Lung microvascular endothelial cell (primary cell): ENCODE measurements at regions not wholly inside any gene's neighbourhood (a gene's known extent, or its start where the extent isn't known, plus 50 kb on each side); places are given as distances from the start of the nearest gene placed in this dataset.
"Not testable (repeated sequence)": the region's sequence is repeated elsewhere in the genome, so short reads cannot be mapped to it uniquely, and the experiment has no call there.

Experiments used
- DNase-seq, 2 donors: peaks; one replicate each; pipeline versions ENCODE4 v3.0.0 to v3.0.0-alpha.2; 2010; ENCODE audit warnings: low read depth in 2 of 2

DNA sequence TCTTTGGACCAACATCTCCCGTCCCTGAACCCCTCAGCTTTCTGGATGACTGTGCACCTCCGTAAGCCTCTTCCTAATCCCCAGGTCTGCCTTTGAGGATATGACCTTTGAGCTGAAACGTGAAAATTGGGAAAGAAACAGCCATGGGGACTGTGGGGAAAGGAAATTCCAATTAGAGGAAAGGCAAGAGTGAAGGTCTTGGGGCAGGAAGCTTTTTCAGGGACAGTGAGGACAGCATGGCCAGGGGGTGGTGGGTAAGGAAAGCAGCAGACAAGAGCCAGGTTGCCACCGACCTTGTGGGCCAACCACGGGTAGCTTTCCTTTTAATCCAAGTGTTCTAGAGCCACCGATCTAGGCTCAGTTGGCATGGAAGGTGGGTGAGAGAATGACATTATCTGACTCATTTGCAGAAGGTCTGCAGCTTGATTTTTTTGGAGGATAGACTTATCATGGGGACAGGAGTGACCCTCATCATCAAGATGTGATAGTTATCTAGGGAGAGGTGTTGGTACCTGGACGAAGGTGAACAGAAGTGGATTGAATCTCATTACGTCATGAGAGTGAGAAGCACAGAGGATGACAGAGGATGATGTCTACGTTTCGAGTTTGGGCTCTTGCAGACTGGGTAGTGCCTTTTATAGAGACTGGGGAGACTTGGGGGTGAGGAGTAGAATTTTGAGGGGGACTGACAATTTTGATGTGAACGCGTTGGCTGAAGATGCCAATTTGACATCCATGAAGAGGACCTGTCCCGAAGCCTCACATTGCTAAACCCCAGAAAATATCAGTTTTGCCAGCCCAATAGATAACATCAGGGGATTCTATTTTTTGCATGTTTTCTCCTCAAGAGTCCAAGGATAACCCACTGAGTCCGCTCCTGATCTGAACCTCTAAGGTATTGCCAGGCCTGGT, 136.7 kb upstream of the PEG3 start:
- DNase-seq = no peak

DNA sequence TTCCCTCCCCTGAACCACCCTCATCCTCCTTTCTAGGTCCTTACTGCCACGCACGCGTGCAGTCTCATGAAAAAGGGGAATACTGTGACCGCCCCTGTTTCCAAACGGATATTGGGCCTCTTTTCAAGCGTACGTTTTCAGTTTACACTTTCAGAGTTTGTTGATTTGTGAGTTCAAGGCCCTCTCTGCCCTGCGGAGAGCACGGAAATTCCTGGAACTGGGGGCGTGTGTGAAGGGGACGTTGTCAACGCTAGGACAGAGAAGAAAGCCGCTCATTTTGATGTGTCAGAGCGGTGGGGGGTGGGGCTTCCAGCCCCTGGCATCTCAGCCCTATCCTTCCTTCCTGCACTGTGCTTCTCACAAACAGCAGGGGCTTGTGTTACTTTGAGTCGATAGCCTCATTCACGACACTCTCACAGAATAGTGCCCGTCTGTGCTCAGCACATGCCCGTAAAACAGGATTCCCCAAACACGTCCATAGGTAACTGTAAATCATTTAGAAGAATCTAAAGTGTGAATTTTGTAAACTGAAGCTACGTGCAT, 137.6 kb upstream of the PEG3 start:
- no peak for DNase-seq

DNA sequence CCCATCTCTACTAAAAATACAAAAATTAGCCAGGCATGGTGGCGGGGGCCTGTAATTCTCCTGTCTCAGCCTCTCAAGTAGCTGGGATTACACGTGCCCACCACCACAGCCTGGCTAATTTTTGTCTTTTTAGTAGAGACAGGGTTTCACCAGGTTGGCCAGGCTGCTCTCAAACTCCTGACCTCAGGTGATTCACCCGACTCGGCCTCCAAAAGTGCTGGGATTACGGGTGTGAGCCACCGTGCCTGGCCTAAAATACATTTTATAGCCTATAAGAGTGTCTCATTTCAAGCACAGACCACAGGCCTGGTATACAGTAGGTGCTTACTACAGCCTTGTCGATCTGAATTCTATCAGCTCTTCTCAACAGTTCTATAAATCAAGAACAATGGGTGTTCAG, 139.5 kb upstream of the USP29 start:
- DNase-seq = not testable (repeated sequence)

DNA sequence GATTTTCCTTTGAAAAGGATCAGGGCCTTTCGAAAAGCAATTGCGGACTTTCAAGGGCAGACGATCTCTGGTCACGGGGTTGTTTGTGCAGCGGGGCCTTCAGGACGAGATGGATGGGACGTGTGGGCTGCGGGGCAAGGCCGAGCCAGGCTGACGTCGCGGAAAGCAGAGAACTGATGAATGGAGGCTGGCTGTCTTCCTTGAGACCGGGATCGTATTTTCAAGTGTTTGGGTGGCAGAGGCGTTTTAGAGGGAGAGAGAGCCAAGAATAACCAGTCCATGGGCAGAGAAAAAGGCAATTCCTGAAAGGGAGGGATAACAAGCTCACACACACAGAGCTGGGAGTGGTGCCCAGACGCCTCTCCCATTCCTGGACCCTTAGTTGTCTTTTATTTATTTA, 138.9 kb upstream of the USP29 start:
- DNase-seq = no peak

DNA sequence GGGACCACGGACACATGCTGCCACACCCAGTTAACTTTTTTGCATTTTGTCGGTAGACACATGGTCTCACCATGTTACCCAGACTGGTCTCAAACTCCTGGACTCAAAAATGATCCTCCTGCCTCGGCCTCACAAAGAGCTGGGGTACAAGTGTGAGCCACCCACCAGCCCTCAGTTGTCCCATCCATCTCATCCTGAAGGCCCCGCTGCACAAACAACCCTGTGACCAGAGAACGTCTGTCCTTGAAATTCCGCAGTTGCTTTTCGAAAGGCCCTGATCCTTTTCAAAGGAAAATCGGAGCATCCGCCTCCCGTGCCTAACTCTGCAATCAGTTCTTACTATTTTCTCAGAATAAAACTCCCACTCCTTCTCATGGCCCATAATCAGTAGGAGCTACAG, 138.3 kb upstream of the USP29 start:
- DNase-seq = not testable (repeated sequence)

DNA sequence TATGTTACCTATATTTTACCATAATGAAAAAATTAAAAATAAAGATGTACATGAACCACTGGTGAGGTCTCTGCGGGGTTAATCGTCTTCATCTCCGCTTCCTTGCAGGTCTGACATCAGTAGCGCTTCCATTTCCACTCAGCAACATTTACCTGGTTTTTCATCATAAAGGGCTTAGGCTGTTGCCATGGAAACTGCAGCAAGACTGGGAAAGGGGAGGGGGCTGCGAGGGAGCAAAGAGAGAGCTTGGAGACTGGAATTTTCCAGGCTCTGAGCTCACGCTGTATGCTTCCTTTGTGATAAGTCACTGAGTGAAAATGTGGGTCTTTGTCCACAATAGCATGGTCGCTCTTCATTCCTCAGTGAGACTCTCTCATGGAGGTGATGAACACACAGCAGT, 136.6 kb upstream of the USP29 start:
- no peak for DNase-seq

DNA sequence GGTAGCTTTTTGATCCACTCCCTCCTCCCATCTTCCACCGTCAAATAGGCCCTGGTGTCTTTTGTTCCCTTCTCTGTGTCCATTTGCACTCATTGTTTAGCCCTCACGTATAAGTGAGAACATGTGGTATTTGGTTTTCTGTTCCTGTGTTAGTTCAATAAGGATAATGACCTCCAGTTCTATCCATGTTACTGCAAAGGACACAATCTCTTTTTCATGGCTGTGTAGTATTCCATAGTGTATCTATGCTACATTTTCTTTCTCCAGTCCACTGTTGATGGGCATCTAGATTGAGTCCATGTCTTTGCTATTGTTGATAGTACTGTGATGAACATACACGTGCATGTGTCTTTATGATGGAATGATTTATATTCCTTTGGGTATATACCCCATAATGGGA, 136.0 kb upstream of the USP29 start:
- DNase-seq = no peak

DNA sequence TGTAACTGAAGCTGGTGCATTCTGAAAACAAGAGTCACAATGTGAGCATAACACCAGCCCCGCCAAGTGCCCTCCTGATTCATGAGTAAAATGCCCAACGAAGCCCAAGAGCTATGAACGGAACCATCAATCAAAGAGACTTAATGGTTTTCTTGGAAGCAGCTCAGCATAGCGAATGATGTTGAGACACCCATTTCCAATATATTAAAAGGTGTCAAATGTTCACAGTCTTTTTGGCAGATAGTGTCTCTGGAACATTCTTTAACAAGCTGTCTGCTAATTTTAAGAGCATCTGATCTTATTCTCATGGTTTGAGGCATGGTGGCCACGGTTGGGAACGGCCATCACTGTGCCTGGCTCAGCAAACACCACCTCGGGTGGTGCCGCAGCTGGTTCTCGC, 133.4 kb upstream of the USP29 start:
- DNase-seq = no peak

DNA sequence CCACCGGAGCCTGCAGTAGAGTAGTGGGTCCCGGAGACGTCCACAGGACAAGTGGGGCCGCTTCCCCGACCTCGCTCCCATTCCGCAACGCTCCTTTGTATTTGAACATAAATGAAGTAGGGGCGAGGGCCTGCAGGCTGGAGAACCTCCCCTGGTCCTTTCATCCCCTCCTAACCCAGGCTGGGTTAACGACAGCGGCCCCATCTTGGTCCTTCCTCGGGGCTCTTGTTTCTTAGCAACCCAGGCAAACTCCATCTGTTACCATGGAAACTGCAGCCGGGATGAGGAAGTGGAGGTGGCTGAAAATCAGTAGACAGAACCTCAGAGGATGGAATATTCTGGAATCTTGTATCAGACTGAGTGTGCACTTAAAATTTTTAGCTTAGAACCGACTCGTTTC, 132.6 kb upstream of the USP29 start:
- DNase-seq = no peak

DNA sequence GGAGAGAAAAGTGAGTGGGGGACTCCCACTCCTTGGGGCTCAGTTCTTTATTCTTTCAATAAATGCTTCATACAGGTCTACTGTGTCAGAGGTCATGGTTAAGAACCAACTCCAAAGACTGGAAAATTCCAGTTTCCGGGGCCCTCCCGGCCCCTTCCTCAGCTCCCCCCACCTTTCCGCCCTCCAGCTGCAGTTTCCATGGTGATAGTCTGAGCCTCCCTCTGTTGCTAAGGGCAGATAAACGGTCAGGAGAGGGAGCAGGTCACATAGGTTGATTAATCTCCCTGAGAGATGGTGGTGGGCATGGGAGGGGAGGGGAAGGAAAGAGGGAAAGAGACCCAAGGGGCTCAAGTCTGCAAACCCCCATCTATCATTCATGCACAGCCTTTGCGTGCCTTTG, 131.5 kb upstream of the USP29 start:
- DNase-seq = no peak

DNA sequence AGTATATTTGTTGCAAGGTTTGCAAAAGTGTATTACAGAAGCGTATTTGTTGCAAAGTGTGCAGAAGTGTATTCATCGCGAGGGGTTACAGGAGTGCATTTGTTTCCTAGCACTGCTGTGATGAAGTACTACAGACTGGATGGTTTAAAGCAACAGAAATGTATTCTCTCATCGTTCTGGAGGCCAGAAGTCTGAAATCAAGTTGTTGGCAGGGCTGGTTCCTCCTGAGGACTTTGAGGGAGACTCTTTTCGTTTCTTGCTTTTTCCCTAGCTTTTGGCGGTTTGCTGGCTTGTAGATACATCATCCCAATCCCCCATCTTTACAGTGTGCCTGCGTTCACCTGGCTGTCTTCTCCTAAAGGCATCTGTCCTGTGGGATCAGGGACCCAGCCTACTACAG, 127.9 kb upstream of the USP29 start:
- no peak for DNase-seq

DNA sequence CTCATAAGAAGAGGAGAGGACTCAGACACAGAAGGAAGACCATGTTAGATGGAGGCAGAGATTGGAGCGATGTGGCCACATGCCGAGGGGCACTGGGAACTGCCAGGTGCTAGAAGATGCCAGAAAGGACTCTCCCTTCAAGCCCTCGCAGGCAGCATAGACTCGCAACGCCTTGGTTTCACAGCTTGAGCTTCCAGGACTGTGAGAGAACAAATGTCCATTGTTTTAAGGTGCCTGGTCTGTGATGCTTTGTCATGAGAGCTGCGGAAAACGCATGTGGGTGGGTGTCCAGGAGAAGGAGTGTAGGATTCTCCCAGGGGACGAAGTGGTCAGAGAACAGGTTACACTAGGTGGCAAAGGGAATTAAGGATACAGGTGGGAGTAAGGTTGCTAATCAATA, 125.9 kb upstream of the USP29 start:
- no peak for DNase-seq

DNA sequence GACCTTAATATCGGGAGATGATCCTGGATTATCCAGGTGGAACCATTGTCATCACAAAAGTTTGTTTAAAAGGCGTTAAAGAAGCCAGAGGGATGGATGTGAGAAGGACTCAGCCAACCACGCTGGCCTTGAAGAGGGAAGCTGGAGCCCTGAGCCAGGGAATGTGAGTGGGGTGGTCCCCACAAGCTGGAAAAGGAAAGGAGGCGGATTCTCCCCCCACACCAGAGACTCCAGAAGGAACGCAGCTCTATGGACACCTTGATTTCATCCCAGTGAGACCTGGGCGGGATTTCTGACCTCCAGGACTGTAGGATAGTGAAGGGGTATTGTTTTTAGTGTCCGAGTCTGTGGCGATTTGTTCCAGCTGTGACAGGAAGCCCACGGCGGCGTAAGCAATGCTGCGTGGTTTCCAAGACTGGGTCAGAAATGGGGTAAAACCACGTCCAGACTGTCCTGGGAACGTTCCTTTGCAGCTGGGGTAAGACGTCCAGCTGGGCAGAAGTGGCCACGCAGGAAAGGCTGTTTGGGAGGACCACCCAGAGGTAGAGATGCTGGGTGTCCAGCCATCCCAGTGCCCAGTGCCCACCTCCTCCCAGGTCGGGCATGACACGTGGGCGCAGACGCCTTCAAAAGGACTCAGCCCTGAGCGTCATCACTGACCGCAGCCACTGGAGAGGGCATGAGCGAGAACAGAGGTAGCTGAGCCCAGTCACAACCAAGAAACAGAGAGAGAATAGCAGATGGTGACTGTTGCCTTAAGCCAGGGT, 125.4 kb upstream of the USP29 start:
- DNase-seq = no peak

DNA sequence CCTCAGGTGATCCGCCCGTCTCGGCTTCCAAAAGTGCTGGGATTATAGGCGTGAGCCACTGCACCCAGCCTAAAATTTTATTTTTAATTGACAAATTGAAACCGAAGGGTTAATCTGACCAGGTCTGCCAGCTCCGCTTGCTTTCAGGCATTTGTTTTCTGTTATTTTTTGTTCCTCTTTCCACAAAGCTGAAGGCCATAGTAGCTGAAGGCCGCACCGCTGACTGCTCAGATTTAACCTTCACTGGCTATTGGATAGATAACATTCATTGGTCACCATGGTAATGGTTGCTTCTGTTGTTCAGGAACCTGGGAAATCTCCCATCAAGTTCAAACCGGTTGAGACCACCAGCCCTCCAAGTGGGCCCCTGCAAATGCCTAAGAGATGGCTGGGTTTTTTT, 124.5 kb upstream of the USP29 start:
- no peak for DNase-seq

DNA sequence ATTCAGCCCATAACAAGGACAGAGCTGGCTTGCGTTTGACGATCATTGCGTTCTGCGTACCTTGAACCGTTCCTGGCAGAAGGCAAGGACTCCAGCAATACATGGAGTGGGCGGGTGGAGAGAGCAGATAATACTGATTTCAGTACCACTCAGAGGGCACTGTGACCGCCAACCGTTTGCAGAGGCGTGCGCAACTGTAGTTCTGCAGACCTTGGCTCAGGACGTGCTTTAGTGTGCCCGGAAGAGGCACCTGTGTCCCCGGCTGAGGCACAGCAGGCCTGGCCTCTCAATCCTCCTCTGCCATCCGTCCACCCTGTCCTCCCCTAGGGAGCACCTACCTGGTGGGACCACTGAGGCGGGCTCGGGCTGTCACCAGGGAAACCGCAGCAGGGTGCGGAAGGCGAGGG, 117.6 kb upstream of the USP29 start:
- no peak for DNase-seq

DNA sequence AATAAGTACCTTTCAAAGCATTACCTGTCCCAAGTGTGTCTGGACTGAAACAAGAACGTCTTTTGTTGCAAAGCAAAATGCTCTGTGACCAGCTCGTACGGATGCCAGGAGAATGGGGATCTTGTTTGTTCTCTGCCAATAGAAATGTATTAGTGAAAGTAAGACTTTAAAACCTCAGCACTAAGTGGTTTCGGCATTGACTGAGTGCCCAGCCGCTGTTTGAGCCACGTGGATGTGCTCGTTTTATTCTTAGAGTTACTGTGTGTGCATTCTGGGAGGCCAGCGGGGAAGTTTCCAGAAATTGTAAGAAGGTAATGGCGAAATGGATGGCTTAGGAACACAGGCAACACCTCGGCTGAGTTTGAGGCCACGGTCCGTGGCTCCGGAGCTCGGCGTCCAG, 117.1 kb upstream of the USP29 start:
- no peak for DNase-seq

DNA sequence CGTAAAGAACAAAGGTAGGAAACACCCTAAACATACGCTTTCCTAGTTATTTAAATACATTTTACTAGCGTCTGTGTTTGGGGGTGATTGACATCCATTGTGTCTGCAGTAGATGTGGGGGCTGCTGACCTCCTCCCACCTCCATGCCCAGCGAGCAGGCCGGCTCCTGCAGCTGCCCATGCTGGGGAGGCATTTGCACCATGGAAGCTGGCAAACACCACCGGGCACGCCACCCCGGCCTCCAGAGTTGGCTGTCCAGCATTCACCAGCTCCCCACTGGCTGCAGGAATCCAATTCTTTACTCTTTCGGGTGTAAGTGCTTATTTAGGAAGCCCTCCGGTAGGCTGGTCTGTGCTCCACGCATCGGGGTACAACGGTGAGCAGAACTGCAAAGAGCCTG, 115.4 kb upstream of the USP29 start:
- no peak for DNase-seq

DNA sequence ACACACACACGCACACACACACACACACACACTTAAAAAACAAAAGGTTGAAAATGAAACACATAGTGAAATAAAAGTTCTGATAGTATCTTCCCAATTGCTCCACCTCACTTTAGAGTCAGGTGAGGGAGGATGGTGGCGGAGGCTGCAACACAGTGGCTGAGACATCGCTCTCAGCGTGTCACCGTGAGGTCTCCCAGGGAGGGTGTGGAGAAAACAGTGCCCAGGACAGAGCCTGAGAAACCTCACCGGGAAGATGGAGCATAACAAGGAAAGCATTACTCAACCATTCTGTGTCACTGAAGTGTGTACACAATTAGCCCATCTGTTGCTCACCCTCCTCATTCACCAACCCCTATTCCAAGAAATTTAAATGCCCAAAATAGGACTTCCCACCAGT, 111.4 kb upstream of the USP29 start:
- DNase-seq = no peak

DNA sequence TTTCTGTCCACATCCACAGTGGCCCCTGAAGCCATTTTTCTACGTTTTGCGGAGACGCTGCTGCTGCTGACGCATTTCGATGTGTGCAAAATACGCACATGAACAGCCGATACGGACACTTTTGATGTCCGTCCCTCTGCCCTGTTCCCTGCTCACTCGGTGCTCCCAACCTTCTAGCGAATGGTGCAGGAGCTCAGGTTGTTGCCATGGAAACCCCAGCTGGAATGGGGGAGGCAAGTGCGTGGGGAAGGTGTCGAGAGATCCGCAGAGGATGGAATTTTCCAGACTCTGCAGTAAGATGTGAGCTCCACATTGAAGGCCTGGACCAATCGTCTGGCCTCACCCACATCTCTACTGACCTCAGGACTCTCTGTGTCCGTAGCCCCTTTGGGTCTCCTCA, 109.2 kb upstream of the USP29 start:
- no peak for DNase-seq

DNA sequence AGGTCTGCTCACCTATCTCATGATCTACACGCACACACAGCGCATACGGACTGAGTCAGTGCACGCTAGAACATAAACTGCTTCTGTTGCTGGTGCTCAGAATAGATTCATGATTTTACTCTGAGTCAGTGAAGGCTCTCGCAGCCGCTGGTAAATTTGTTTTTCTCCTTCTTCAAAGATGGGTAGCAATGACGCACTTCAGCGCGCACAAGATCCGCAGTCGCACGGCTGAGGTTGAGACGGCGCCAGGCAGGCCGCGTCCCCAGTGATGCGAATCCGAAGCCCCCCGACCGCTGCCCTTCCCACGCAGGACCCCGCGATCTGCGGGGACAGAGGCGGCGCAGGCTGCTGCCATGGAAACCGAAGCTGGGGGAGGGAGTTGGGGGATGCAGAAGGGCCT, 103.7 kb upstream of the USP29 start:
- no peak for DNase-seq

DNA sequence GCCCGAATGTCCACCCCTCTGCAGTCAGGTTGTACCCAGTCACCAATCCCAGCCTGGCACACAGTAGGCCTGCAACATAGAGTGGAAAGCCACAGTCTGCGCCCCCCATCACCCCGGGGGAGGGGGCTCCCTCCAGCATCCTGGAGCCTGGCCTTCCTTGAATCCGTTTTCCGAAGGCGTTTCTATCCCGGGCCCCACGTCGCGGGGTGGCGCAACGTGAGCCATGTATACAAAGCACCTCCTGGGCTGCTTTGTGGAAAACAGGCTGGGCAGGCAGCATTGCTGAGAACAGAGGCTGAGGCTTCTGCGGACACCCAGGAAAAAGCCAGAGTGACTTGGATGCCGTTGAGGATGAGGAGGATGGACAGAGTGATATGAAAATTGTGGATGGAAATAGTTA, 103.3 kb upstream of the USP29 start:
- no peak for DNase-seq

DNA sequence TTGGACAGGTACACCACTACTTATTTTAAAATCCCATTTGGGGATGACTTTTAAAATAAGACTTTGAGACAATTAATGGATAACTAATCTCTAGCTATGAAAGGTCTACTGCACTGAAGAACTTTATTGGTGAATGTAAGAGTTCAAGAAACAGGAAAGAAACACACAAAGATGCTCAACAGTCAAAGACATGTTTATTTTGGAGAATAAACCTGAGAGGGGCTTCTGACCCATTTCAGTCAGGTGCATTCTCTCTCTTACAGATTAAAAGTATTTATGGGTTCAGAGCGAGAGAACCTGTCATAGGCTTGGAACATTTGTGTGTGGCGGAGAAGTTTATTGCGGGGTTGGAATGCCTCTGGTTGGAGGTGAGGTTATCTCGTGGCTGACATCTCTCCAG, 94.3 kb upstream of the USP29 start:
- no peak for DNase-seq

DNA sequence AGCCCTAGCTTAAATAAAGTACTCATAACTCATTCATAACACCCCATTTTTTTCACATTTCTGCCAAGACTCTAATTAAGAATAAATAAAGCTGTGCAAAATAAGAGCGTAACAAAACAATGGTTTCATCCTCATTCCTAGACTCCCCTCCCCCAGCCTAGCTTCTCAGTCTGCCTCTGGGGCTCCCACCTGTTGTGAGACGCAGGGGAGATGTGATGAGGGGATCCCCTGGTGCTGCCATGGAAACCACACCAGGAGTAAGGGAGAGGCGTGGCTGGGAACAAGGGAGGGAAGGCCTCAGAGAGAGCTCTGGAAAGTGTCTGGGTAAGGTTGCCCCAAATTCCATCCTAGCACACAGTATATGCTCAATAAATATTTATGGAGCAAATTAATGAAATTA, 93.3 kb upstream of the USP29 start:
- DNase-seq = no peak
